ENCODE measurements at regions not wholly inside any gene's neighbourhood (a gene's known extent, or its start where the extent isn't known, plus 50 kb on each side); places are given as distances from the start of the nearest gene placed in this dataset.
A peak's percentile ranks its signal among the peaks of the same experiment; 100 is the strongest.

GRCh38 chr11:97548280-97548679 is 1158.5 kb downstream of the JRKL start:
- Histone ChIP-seq H3K9ac (ENCODE audit: extremely low read depth, insufficient read length, low read length) (no peak overlapping the region), H3K4me2 (ENCODE audit: insufficient read depth, insufficient read length, low read length) (no peak overlapping the region), H3K23me2 (ENCODE audit: insufficient read length, low read depth, low read length, poor library complexity, severe bottlenecking) (no peaks in the 10 kb centered on the region), H3K4ac (ENCODE audit: low read depth, low read length) (no peak overlapping the region), H3K4me1 (ENCODE audit: insufficient read depth, low read length) (no peaks in the 10 kb centered on the region; the same call in 1 of the 2 replicates), H2BK15ac (ENCODE audit: low read depth, low read length) (no peak overlapping the region), H2BK5ac (ENCODE audit: insufficient read length, low read length) (no peak overlapping the region), H3K9me3 (ENCODE audit: control insufficient read depth, low read depth, low read length) (no peaks in the 10 kb centered on the region), H4K91ac (ENCODE audit: insufficient read length, low read depth, low read length) (no peak overlapping the region), H3K14ac (ENCODE audit: insufficient read depth, low read length) (no peak overlapping the region), H3K18ac (ENCODE audit: insufficient read length, low read depth, low read length) (no peak overlapping the region), H3T11ph (ENCODE audit: low read length) (no peak overlapping the region), H2AFZ (ENCODE audit: low read length) (peak overlapping the region; percentile 22), H3K56ac (ENCODE audit: insufficient read length, low read depth, low read length) (no peak overlapping the region), H3K79me2 (ENCODE audit: insufficient read depth, low read length) (no peaks in the 10 kb centered on the region), H4K5ac (ENCODE audit: insufficient read length, low read depth, low read length) (no peak overlapping the region), H2AK5ac (ENCODE audit: insufficient read length, low read length) (no peak overlapping the region), H3K23ac (ENCODE audit: insufficient read length, low read depth, low read length) (no peak overlapping the region), H4K20me1 (ENCODE audit: control insufficient read depth, insufficient read depth, insufficient read length) (no peaks in the 10 kb centered on the region), H2BK20ac (ENCODE audit: low read depth, low read length, poor library complexity, severe bottlenecking) (no peak overlapping the region), H2BK12ac (ENCODE audit: insufficient read length, low read depth, low read length) (no peak overlapping the region), H4K8ac (replicated peaks; ENCODE audit: insufficient read length, low read depth, low read length) (no peak overlapping the region), H2BK120ac (ENCODE audit: low read depth, low read length, poor library complexity, severe bottlenecking) (no peak overlapping the region), H3K27me3 (ENCODE audit: insufficient read depth, low read length) (no peaks in the 10 kb centered on the region), H3K79me1 (ENCODE audit: insufficient read depth, low read depth, low read length, poor library complexity, severe bottlenecking) (no peaks in the 10 kb centered on the region), H3K27ac (ENCODE audit: insufficient read length, low read depth, low read length) (no peak overlapping the region)
- Mint-ChIP-seq H3K4me1 (peaks cover 7 to 9% of the 10 kb centered on the region in 2 experiments), H3K4me3 (no peak overlapping the region), H3K36me3 (ENCODE audit: insufficient read depth in 1 of 3, low read depth in 3 of 3) (no peaks in the 10 kb centered on the region; a peak in 1 of 7 replicates), H3K27me3 (ENCODE audit: low read depth) (no peaks in the 10 kb centered on the region), H3K27ac (peak overlapping the region in 2 of 3 experiments; percentile 21 to 52; a peak in 2 of 7 replicates), H3K9me3 (no peaks in the 10 kb centered on the region)
- TF ChIP-seq CTCF (conservative IDR thresholded peaks at IDR 0.05), result no peak
- WGBS (ENCODE audit: extremely low coverage, insufficient read length, low lambda C conversion rate), result no CpG with 5 or more reads among the region's 2 CpGs
- no peak for DNase-seq
